GM12873 (cell line): ENCODE measurements at regions not wholly inside any gene's neighbourhood (a gene's known extent, or its start where the extent isn't known, plus 50 kb on each side); places are given as distances from the start of the nearest gene placed in this dataset.

ENCODE experiments used
- CTCF ChIP-seq: IDR thresholded peaks from 2 replicates; pipeline ENCODE4 v1.5.1; 2012; ENCODE audit warnings: low read depth, mild to moderate bottlenecking, moderate library complexity, low read length, control low read depth; ENCODE audit not compliant: insufficient read depth; ENCODE audit errors: missing control alignments

GRCh38 chr11:104221455-104221854 is 57.5 kb upstream of the PDGFD start:
- TF ChIP-seq CTCF = no peak

- TF ChIP-seq CTCF = no peak
These were observed 55.1 kb upstream of the PDGFD start for GRCh38 chr11:104219096-104219495.

- TF ChIP-seq CTCF = no peak
These were observed 50.6 kb upstream of the PDGFD start for GRCh38 chr11:104214517-104214916.
